NB4 (cell line): ENCODE measurements at regions not wholly inside any gene's neighbourhood (a gene's known extent, or its start where the extent isn't known, plus 50 kb on each side); places are given as distances from the start of the nearest gene placed in this dataset.

Experiments used
- CTCF ChIP-seq: IDR thresholded peaks from one replicate; pipeline ENCODE4 v1.5.1; 2012; ENCODE audit warnings: low read depth, low read length
- MAX ChIP-seq: IDR thresholded peaks from 2 replicates; pipeline ENCODE4 v1.6.1; 2011; ENCODE audit warnings: low read depth, low read length
- MYC ChIP-seq: IDR thresholded peaks from 2 replicates; pipeline ENCODE4 v1.6.1; 2011; ENCODE audit warnings: low read depth, low read length
- POLR2A ChIP-seq: IDR thresholded peaks from 2 replicates; pipeline ENCODE4 v1.6.1; 2011; ENCODE audit warnings: mild to moderate bottlenecking; ENCODE audit not compliant: insufficient read length; ENCODE audit errors: extremely low read depth

GRCh38 chr6:7042056-7042653 lies 65.6 kb upstream of the RREB1 start:
- TF ChIP-seq MAX (no peak), CTCF (no peak), POLR2A (no peak), MYC (no peak)
